Right renal pelvis (tissue), 4 donors: ENCODE measurements at regions not wholly inside any gene's neighbourhood (a gene's known extent, or its start where the extent isn't known, plus 50 kb on each side); places are given as distances from the start of the nearest gene placed in this dataset.
"Not testable (repeated sequence)": the region's sequence is repeated elsewhere in the genome, so short reads cannot be mapped to it uniquely, and the experiment has no call there.

ENCODE experiments used
- DNase-seq, 4 donors: peaks; one replicate each; pipeline ENCODE4 v3.0.0-alpha.2; 2013; ENCODE audit warnings: low read depth in 4 of 4, low spot score in 3 of 4, missing footprints in 1 of 4

DNA sequence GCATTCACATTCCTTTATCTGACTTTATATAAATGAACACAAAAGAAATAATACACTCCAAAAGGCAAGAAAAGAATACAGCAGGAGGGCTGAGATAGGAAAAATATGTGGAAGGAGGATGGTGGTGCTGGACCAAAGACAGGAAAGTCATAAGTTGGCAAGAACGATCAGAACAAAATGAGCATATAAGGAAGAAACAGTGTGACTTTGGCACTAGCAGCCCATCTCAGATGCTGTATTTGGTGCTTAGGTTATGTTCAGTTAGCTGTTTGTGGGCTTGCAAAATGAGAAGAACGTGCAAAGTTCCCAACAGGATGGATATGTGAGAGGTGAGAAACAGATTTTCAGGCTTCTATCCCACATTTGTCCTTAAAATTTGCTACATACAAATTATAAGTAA lies 719.8 kb upstream of the ADGRL4 start:
- no peak for DNase-seq

DNA sequence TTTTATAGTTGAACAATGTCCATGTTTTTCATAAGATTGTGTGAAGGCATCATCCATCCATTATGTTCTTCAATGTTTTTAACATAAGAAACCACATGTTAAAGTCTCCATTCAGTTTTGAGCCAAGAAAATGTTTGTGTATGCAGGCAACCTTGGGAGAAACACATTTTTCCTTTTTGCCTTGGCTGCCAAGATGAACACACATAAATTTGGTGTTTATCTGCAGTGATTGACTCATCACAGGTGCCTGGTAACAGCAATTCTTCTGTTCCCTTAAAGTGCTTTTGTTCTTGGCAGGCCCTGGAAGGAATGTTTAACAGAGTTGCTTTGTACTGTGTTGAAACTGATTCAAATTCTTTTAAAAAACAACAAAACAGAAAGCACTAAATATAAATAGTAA lies 709.9 kb upstream of the ADGRL4 start:
- DNase-seq: no peak

DNA sequence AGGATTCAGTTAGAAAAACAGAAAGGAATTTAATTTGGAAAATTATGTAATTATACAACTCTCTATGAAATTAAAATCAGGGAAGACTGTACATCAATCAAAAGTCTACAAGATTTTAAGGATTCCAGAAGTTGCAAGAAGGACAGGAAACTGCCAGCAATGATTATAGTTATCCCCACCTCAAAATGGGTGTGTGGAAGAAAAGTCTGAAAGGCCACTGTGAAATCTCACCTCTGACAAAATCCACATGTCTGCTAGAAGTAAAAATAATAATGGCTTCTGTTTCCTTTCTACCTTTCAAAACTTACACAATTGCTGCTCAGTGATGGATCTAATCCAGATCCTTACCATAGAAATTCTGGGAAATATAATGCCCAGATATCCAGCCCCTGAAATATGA lies 708.1 kb upstream of the ADGRL4 start:
- no peak for DNase-seq

DNA sequence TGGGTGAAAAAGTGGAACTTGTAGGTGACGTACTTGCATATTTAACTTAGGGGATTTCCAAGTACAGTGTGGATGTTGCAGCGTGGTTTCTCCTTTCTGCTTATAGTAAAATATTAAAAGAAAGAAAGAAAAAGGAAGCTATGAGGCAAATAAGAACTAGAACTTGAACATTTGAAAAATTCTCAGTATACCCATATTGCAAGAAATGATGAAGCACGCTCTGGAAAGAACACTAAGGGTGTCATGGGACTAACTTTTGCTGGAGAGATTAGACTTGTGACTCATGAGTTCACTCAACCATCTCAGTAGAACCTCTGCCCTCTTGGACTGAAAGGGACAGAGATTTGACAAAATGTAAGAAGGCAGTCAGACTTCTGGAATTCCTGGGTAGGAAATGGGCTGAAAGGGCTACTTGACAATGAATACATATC lies 704.5 kb upstream of the ADGRL4 start:
- no peak for DNase-seq

DNA sequence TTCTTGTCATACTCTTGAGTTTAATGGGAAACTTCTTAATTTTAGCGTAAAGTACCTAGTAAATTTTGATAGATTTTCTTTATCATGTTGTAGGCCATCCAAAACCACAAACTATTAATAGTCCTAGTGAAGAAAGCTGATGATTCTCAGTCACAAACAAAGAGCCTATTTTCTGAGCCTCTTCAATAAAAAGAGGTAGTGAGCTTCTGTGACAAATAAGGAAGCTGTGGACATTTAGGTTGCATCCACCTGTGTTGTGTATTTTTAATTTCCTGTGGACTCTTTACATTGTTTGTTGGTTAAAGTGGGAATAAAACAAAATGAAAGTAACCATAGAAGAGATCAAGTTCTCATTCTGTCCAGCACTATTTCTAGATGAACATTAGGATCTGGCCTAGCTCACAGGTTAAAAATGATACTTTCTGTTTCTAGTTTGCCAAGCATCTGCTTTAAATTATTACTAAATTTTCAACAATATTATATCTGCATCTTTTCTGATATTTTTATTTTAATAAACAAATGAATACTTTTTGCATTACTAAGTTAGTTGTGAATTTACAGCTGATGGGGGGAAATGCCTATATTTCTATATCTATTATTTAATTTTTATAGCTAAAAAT lies 702.2 kb upstream of the ADGRL4 start:
- no peak for DNase-seq

DNA sequence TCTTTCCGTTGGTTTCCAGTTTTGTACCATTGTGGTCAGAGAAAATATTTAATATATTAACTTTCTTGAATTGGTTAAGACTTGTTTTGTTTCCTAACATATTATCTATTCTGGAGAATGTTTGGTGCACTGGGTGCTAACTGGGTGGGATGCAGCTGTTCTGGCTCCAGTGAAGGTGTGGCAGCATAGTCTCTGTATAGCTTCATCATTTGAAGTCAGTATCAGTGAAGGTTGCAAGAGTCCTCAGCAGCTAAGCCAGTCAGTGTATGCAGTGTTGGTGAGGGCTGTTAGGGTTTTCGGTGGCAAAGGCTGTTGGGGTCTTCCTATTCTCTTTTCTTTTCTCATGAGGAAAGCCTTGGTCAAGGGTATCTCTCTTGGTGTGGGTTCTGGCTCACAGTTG lies 698.7 kb upstream of the ADGRL4 start:
- DNase-seq: no peak

DNA sequence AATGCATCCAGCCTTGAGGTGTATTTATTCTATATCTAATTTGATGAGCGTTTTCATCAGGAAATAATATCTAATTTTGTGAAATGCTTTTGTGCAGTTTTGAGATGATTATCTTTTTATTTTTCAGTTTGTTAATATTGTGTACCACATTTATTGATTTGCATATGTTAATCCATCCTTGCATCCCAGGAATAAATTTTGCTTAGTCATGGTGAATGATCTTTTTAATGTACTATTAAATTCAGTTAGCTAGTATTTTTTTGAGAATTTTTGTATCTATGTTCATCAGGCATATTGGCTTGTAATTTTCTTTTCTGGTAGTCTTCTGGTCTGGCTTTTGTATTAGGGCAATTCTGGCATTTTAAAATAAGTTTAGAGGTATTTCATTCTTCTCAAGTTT lies 697.5 kb upstream of the ADGRL4 start:
- no peak for DNase-seq

DNA sequence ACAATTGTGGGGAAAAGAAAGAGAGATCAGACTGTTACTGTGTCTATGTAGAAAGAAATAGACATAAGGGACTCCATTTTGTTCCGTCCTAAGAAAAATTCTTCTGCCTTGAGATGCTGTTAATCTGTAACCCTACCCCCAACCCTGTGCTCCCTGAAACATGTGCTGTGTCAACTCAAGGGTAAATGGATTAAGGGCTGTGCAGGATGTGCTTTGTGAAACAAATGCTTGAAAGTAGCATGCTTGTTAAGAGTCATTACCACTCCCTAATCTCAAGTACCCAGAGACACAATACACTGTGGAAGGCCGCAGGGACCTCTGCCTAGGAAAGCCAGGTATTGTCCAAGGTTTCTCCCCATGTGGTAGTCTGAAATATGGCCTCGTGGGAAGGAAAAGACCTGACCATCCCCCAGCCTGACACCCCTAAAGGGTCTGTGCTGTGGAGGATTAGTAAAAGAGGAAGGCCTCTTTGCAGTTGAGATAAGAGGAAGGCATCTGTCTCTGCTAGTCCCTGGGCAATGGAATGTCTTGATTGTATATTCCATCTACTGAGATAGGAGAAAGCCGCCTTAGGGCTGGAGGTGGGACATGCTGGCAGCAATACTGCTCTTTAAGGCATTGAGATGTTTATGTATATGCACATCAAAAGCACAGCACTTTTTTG lies 695.9 kb upstream of the ADGRL4 start:
- not testable (repeated sequence) for DNase-seq

DNA sequence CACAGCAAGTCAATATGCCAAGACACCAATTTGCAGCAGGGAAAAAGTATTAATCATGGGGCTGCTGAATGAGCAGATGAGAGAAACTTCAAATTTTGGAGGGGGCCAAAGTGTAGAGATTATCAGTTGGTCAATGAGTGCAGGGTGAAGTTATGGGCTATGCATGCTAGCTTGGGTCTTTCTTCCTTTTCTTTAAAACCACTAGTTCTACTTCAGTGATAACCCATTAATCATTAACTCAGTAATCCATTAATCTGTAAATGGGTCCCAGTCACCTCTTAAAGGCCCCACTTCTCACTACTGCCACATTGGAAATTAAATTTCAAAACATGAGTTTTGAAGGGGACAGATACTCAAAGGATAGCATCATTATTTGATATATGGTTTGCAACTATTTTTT lies 688.6 kb upstream of the ADGRL4 start:
- peak in 3 of 4 donors; percentile 22 to 33 (median 26) for DNase-seq

DNA sequence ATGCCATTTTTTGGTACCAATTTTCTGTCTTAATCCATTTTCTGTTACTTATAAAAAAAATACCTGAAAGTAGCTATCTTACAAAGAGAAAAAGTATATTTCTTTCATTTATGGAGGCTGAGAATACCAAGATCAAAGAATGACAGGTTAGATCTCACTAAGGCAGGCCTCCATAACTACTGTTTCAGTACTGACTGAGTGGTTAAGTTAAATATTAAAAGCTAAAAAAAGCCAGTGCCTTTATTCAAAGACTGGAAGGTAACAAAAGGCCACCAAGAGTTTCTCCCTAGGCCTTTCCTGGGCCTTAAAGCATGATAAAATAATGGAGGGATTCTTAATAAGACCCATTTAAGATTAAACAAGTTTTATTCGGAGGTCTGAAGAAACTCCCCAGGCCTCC lies 687.7 kb upstream of the ADGRL4 start:
- DNase-seq: no peak

DNA sequence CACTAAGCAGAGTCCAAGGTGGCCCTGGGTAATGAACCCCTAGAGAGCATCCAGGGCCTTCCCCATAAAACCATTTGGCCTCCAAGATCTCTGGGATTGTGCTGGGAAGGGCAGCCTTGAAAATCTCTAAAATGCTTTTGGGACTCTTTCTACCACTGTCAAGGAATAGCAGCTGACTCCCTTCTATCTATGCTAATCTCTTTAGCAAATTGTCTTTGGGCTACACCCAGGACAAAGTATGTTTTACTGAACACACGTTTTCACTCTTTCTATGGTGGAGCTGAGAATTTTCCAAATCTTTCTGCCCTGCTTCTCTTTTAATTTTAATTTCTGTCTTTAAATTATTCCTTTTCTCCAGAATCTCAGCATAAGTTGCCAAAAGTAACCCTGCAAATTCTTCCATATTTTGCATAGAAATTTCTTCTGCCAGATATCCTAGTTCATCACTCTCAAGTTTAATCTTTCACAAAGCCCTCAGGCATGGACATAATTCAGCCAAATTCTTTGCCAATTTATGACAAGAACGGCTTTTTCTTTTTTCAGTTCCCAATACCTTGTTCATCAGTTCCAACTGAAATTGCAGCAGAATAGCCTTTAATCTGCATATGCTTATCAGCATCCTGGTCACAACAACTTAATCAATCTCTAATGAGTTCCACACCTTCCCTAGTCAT lies 687.0 kb upstream of the ADGRL4 start:
- DNase-seq: no peak

DNA sequence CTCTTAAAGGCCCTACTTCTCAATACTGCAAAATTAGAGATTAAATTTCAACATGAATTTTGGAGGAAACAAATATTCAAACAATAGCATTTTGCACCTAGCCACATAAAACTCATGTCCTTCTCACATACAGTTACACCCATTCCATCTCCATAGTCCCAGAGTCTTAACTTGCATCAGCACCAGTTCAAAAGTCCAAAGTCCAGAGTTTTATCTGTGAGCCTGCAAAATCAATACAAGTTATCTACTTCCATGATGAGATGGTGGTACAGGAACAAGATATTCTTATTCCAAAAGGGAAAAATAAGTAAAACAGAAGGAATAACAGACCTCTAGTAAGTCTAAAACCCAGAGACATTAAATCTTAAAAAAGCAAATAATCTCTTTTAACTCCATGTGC lies 686.0 kb upstream of the ADGRL4 start:
- DNase-seq: no peak

DNA sequence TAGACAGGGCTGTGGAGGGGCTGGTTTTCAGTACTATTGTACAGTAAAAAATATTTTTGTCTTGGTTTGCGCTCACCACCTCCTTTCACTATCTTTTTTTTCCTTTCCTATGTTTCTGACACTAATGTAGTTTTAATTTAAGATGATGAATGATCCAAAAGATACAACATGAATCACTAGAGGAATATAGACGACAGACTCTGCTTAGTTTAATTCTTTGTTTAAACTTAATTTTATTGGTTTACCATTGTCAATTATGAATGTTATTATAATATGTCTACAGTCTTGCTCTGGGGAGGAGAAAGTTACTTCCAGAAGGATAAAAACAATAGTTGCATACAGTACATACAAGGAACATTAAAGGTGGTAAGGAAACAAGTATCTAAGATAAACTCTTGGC lies 682.4 kb upstream of the ADGRL4 start:
- no peak for DNase-seq

DNA sequence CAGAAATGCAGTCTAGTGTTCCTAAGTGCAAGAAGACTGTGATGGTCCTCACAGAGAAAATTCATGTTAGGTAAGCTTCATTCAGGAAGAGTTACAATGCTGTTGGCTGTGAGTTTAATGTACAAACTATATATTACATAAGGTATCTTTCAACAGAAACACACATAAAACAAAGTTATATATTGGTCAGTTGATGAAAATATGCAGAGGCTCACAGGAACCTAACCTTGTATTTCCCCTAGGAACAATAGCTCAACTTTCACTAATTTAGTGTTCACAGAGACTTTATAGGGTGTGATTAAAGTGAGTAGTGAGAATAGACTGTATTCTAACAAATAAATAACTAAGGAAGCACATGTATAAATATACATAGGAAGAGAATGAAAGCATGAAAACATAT lies 676.9 kb upstream of the ADGRL4 start:
- DNase-seq: no peak

DNA sequence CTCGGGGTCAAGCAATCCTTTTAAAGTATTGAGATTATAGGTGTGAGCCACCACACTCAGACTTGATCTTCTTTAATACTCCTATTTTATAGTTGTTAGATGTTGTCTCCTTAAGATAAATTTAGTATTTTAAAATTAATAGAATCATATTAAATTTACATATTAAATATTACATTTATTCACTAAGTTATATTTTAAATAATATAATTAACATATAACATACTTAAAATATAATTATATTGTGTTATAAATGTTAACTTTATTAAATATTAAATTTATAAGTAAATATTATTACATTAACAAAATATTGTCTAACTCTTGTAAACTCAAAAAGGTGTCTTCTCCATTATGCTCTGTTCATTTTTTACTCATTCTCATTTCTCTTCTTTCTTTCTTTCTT lies 675.9 kb upstream of the ADGRL4 start:
- DNase-seq: no peak

DNA sequence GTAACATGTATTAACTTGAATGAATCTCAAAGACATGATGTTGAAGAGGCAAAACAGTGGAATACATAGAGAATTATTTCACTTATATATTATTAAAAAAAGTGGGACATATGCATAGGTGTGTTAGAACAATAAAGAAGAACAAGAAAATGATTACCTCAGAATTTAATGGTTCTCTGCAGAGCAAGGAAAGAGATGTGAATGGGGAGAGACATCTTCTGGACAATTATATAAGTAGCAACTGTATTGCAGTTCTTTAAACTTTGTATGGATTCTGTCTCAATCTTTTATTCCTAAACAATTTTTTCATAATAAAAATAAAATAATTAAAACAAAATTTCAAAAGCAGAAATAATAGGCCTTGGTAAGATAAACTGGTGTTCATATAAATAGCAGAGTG lies 674.9 kb upstream of the ADGRL4 start:
- DNase-seq: no peak

DNA sequence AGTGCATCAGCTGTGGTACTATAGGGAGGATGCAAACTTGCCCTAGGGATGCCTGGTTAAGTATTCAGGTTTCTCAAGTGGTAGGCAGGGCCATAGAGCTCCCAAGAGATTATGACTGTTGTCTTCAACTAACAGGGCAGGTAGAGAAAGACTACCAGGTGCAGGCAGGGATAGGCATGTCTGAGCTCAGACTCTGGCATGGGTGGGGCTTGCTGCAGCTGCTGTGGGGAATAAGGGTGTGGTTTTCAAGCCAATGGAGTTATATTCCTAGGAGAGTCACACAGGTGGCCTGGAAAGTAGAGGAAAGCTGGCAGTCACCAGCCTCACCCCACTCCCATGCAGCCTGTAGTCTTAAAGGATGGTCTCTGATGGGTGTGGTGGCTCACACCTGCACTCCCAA lies 673.4 kb upstream of the ADGRL4 start:
- DNase-seq: no peak

DNA sequence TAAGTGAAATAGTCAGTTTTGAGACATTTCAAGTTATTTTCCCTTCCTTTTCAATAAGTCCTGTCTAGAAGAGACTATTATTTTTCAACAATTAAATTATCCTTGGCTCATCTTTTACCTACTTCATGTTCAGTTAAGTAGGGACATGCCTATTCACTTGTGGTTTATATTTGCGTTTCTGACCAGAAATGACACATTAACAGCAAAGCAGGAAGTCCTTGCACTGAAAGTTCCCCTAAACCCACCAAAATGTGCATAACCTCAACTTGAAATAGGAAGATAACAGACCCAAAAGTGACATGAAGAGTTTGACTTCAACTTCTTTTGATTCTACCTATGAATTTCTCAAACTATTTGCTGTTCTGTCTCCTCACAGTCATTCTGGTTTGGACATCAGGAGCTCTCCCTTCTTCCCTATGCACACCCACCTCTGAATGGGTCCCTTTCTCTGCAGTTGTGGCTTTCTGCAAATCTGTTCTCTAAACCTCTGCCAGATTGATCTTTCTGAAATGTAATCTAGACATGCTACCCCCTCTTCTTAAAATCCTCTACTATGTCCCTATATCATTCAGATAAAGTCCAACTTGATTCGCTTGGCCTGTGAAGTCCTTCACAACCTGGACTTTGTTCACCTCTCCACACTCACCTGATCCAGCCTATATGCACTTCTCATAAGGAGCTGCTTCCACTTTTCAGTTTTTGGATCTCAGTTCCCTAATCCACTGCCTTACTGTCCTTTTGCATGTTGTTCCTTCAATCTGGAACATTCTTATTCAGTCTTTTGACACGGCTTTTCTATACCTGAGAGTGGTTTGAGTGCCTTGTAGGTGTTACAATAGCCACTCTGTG lies 661.5 kb upstream of the ADGRL4 start:
- DNase-seq: no peak

DNA sequence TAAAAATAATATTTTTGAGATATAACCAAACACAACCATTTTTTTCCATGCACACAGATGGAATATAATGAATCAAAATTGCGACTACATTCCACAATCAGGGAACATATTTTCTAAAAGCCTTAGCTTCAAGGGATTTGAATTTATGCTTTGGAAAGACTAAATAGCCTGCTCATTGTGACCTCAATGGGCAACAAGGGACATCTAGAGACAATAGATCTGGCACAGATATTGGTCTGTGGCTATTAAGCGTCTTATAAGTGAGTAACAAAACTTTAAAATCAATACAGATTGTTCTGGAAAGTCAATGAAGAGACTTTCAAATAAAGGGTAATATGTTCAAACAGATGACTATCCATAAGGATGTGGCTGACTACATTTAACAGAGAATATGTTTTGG lies 660.6 kb upstream of the ADGRL4 start:
- no peak for DNase-seq

DNA sequence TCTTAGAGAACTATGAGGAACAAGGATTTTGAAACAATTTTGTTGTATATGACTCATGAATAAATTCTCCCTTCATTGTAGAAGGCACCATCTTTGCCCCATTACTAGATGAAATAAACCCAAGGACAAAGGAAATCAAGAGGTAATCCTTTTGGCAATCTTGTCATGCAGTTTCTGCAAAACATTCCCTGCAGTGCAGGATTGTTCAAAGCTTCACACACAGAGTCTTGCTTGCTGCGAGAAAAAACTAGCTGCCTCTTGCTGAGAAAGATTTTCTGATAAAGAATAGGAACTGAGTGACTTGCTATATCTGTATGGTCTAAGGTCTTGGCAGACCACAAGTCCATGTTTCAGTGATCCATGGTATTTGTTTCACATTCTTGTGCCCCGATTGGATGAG lies 657.4 kb upstream of the ADGRL4 start:
- DNase-seq: no peak

DNA sequence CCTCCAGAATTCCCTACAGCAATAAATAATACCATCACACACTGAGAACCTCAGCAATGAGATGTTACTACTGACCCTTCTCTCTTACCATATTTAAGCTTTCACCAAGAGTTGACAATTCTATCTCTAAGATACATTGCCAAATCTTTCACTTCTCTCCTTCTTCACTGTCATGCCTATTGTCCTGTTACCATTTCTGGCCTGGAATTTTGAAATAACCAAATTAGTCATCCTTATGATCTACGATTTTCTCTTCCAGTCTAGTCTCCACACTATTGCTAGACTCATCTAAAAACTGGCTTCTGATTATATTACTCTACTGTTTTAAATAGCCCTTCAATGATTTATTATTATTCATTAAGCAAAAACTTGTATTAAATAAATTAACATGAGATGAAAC lies 656.1 kb upstream of the ADGRL4 start:
- no peak for DNase-seq
